T-helper 2 cell treated with Interferon-gamma antibody and Interleukin-4, amounts not matched to agents 100 ng/mL and 5 ng/mL, for 36 hours (primary cell): ENCODE measurements at regions not wholly inside any gene's neighbourhood (a gene's known extent, or its start where the extent isn't known, plus 50 kb on each side); places are given as distances from the start of the nearest gene placed in this dataset.

Experiments
- intact Hi-C: fragments of 100-400 bp; cut with micrococcal nuclease; formaldehyde crosslinking; loops from one replicate; pipeline ENCODE4 v1.15.1; 2023

GRCh38 chr7:95668504-95669018 lies 72.2 kb upstream of the PDK4 start:
- intact Hi-C loops, result no loop called here

GRCh38 chr7:95662987-95663386 lies 66.7 kb upstream of the PDK4 start:
- intact Hi-C loops, result no loop called here

GRCh38 chr7:95660023-95660434 lies 63.7 kb upstream of the PDK4 start:
- intact Hi-C loops, result no loop called here

- intact Hi-C loops, result no loop called here
These were observed 62.4 kb upstream of the PDK4 start for GRCh38 chr7:95658676-95659075.

- intact Hi-C loops, result no loop called here
These were observed 53.2 kb upstream of the PDK4 start for GRCh38 chr7:95649546-95649945.

- intact Hi-C loops, result no loop called here
These were observed 50.0 kb upstream of the PDK4 start for GRCh38 chr7:95646350-95646749.
